Cerebellar cortex (tissue), 1 donor: ENCODE measurements at regions not wholly inside any gene's neighbourhood (a gene's known extent, or its start where the extent isn't known, plus 50 kb on each side); places are given as distances from the start of the nearest gene placed in this dataset.
A peak's percentile ranks its signal among the peaks of the same experiment; 100 is the strongest.
"Not testable (repeated sequence)": the region's sequence is repeated elsewhere in the genome, so short reads cannot be mapped to it uniquely, and the experiment has no call there.

Experiments
- DNase-seq: peaks from one replicate; pipeline ENCODE4 v3.0.0-alpha.2; 2015; ENCODE audit warnings: low spot score

- DNase-seq, result no peak
These were observed 61.9 kb downstream of the HSPA13 start for GRCh38 chr21:14321042-14321441.

- DNase-seq, result no peak
These were observed 63.1 kb downstream of the HSPA13 start for GRCh38 chr21:14319805-14320204.

- DNase-seq, result no peak
These were observed 64.4 kb downstream of the HSPA13 start for GRCh38 chr21:14318578-14318977.

GRCh38 chr21:14317507-14317906 is 65.4 kb downstream of the HSPA13 start:
- DNase-seq, result no peak

- no peak for DNase-seq
These were observed 69.6 kb downstream of the HSPA13 start for GRCh38 chr21:14313300-14313699.

- DNase-seq, result no peak
These were observed 70.1 kb downstream of the HSPA13 start for GRCh38 chr21:14312871-14313270.

GRCh38 chr21:14308234-14308633 is 74.7 kb downstream of the HSPA13 start:
- no peak for DNase-seq

- DNase-seq, result peak; percentile 24
These were observed 76.6 kb downstream of the HSPA13 start for GRCh38 chr21:14306126-14306907.

- DNase-seq, result no peak
These were observed 79.0 kb downstream of the HSPA13 start for GRCh38 chr21:14303731-14304488.

GRCh38 chr21:14300074-14300473 is 82.9 kb downstream of the HSPA13 start:
- no peak for DNase-seq

- no peak for DNase-seq
These were observed 74.6 kb downstream of the RBM11 start for GRCh38 chr21:14290576-14290975.

- no peak for DNase-seq
These were observed 73.0 kb downstream of the RBM11 start for GRCh38 chr21:14288922-14289321.

- no peak for DNase-seq
These were observed 69.3 kb downstream of the RBM11 start for GRCh38 chr21:14285147-14285761.

GRCh38 chr21:14284481-14284880 is 68.5 kb downstream of the RBM11 start:
- DNase-seq, result no peak

- DNase-seq, result not testable (repeated sequence)
These were observed 65.4 kb downstream of the RBM11 start for GRCh38 chr21:14281188-14281900.
